ENCODE measurements at regions not wholly inside any gene's neighbourhood (a gene's known extent, or its start where the extent isn't known, plus 50 kb on each side); places are given as distances from the start of the nearest gene placed in this dataset.
A peak's percentile ranks its signal among the peaks of the same experiment; 100 is the strongest.

- dilution Hi-C loops (cut with MboI; ENCODE audit: extremely low pct_ligation_motif_present, low sequenced_read_pairs) = no loop called here
These were observed 111.2 kb upstream of the BEND6 start for GRCh38 chr6:56843476-56844349.

GRCh38 chr6:56842686-56843475, 112.0 kb upstream of the BEND6 start:
- Histone ChIP-seq H3K79me2 (ENCODE audit: control insufficient read depth, insufficient read depth, low read length) (peaks cover 6% of the 10 kb centered on the region), H3K4me1 (ENCODE audit: control insufficient read depth, extremely low read depth, insufficient read depth, low read length) (peaks cover 5% of the 10 kb centered on the region), H3K27ac (ENCODE audit: control insufficient read depth, insufficient read depth, low read length) (peak overlapping the region; percentile 4), H3K9ac (ENCODE audit: control insufficient read depth, extremely low read depth, insufficient read depth, low read length) (peak overlapping the region; percentile 71), H3K4me3 (ENCODE audit: control insufficient read depth in 2 of 3, extremely low read depth in 1 of 3, insufficient read depth in 2 of 3, low read depth in 1 of 3, low read length in 3 of 3) (peak overlapping the region; percentile 63 to 81 (median 69)), H2AFZ (ENCODE audit: control insufficient read depth, low read length) (peak overlapping the region; percentile 60), H4K20me1 (ENCODE audit: control insufficient read depth, extremely low read depth, insufficient read depth, low read length) (no peaks in the 10 kb centered on the region), H3K4me2 (ENCODE audit: control insufficient read depth, extremely low read depth, insufficient read depth, low read depth, low read length) (peak overlapping the region; percentile 85), H3K36me3 (ENCODE audit: control insufficient read depth in 2 of 2, extremely low read depth in 1 of 2, insufficient read depth in 2 of 2, low read length in 2 of 2) (no peaks in the 10 kb centered on the region), H3K9me1 (ENCODE audit: control insufficient read depth, extremely low read depth, insufficient read depth, low read length) (no peaks in the 10 kb centered on the region), H3K9me3 (ENCODE audit: control insufficient read depth, low read depth, low read length) (no peaks in the 10 kb centered on the region), H3K27me3 (ENCODE audit: control insufficient read depth, extremely low read depth, insufficient read depth, low read length) (no peaks in the 10 kb centered on the region)
- dilution Hi-C loops (cut with MboI; ENCODE audit: extremely low pct_ligation_motif_present, low sequenced_read_pairs) = no loop called here
- DNase-seq (ENCODE audit: low read depth, low spot score) = no peak
- TF ChIP-seq CTCF (optimal IDR thresholded peaks at IDR 0.05 in 1 of 3, IDR thresholded peaks at IDR 0.05 in 1 of 3, conservative IDR thresholded peaks at IDR 0.05 in 1 of 3; ENCODE audit: extremely low read depth in 1 of 3, insufficient read depth in 2 of 3, low read length in 3 of 3) (no peak), EZH2 (IDR thresholded peaks at IDR 0.05; ENCODE audit: low read length) (no peak)
- peak; percentile 23 for FAIRE-seq

More at GRCh38 chr6:56843476-56844349, 111.2 kb upstream of the BEND6 start:
- Histone ChIP-seq H3K9me1 (ENCODE audit: control insufficient read depth, extremely low read depth, insufficient read depth, low read length) (no peaks in the 10 kb centered on the region), H3K4me2 (ENCODE audit: control insufficient read depth, extremely low read depth, insufficient read depth, low read depth, low read length) (peak overlapping the region; percentile 85), H3K9ac (ENCODE audit: control insufficient read depth, extremely low read depth, insufficient read depth, low read length) (peak overlapping the region; percentile 71), H3K4me3 (ENCODE audit: control insufficient read depth in 2 of 3, extremely low read depth in 1 of 3, insufficient read depth in 2 of 3, low read depth in 1 of 3, low read length in 3 of 3) (peak overlapping the region; percentile 63 to 81 (median 69)), H3K27me3 (ENCODE audit: control insufficient read depth, extremely low read depth, insufficient read depth, low read length) (no peaks in the 10 kb centered on the region), H3K36me3 (ENCODE audit: control insufficient read depth in 2 of 2, extremely low read depth in 1 of 2, insufficient read depth in 2 of 2, low read length in 2 of 2) (no peaks in the 10 kb centered on the region), H4K20me1 (ENCODE audit: control insufficient read depth, extremely low read depth, insufficient read depth, low read length) (no peaks in the 10 kb centered on the region), H3K27ac (ENCODE audit: control insufficient read depth, insufficient read depth, low read length) (no peak overlapping the region), H3K79me2 (ENCODE audit: control insufficient read depth, insufficient read depth, low read length) (peaks cover 6% of the 10 kb centered on the region), H2AFZ (ENCODE audit: control insufficient read depth, low read length) (peak overlapping the region; percentile 45), H3K9me3 (ENCODE audit: control insufficient read depth, low read depth, low read length) (no peaks in the 10 kb centered on the region), H3K4me1 (ENCODE audit: control insufficient read depth, extremely low read depth, insufficient read depth, low read length) (peaks cover 5% of the 10 kb centered on the region)
- TF ChIP-seq CTCF (optimal IDR thresholded peaks at IDR 0.05 in 1 of 3, IDR thresholded peaks at IDR 0.05 in 1 of 3, conservative IDR thresholded peaks at IDR 0.05 in 1 of 3; ENCODE audit: extremely low read depth in 1 of 3, insufficient read depth in 2 of 3, low read length in 3 of 3) (peak; percentile 51 to 67 (median 58)), EZH2 (IDR thresholded peaks at IDR 0.05; ENCODE audit: low read length) (no peak)
- no peak for DNase-seq (ENCODE audit: low read depth, low spot score)
- FAIRE-seq = no peak
